A673 (cell line): ENCODE measurements at regions not wholly inside any gene's neighbourhood (a gene's known extent, or its start where the extent isn't known, plus 50 kb on each side); places are given as distances from the start of the nearest gene placed in this dataset.

Source experiments
- BruUV-seq: library from RNA; stranded (reverse); fragments of 400-500 nt; replicated peaks from 2 replicates; lab custom pipeline; 2021; lab: Mats Ljungman, UMichigan
- CTCF ChIA-PET: fragments of 300-600 bp; sonication (Branson Sonifier 250); formaldehyde crosslinking; loops from one replicate; lab custom pipeline; 2022; ENCODE audit warnings: antibody characterized with exemption; lab: Charles Lee
- POLR2A ChIA-PET: fragments of 300-600 bp; sonication (Branson Sonifier 250); formaldehyde crosslinking; loops from one replicate; lab custom pipeline; 2022; ENCODE audit warnings: antibody characterized with exemption; ENCODE audit not compliant: low non-redundant PET; lab: Charles Lee
- DNase-seq: peaks from one replicate; pipeline ENCODE4 v3.0.0-alpha.2; 2015; ENCODE audit warnings: low spot score
- H3K27ac ChIP-seq: fragments of 200-600 bp; sonication (generic); 2 replicates; pipeline ENCODE4 v1.5.1; 2016; ENCODE audit warnings: mixed run types, low read depth, mild to moderate bottlenecking, mixed read lengths, antibody characterized with exemption, low read length; ENCODE audit not compliant: poor library complexity, severe bottlenecking
- H3K27me3 ChIP-seq: fragments of 200-600 bp; sonication (generic); replicated peaks from 2 replicates; pipeline ENCODE4 v1.6.1; 2017; ENCODE audit warnings: mixed run types, low read depth, mild to moderate bottlenecking, mixed read lengths, antibody characterized with exemption, low read length; ENCODE audit not compliant: insufficient read depth, poor library complexity
- H3K36me3 ChIP-seq: fragments of 200-600 bp; sonication (generic); 2 replicates; pipeline ENCODE4 v1.6.1; 2016; ENCODE audit warnings: mixed run types, mild to moderate bottlenecking, mixed read lengths, antibody characterized with exemption, low read length; ENCODE audit not compliant: insufficient read depth, poor library complexity, severe bottlenecking
- H3K4me1 ChIP-seq: fragments of 200-600 bp; sonication (generic); 2 replicates; pipeline ENCODE4 v1.6.1; 2017; ENCODE audit warnings: mixed run types, mild to moderate bottlenecking, mixed read lengths, antibody characterized with exemption, low read length; ENCODE audit not compliant: insufficient read depth, poor library complexity, severe bottlenecking
- H3K4me3 ChIP-seq: fragments of 200-600 bp; sonication (generic); 2 replicates; pipeline ENCODE4 v1.5.1; 2016; ENCODE audit warnings: low read depth, mixed run types, mild to moderate bottlenecking, mixed read lengths, low read length; ENCODE audit not compliant: poor library complexity, severe bottlenecking
- H3K9me3 ChIP-seq: fragments of 200-600 bp; sonication (generic); 2 replicates; pipeline ENCODE4 v1.6.1; 2016; ENCODE audit warnings: mixed run types, low read depth, mild to moderate bottlenecking, mixed read lengths, antibody characterized with exemption, low read length; ENCODE audit not compliant: poor library complexity, severe bottlenecking
- CTCF ChIP-seq: fragments of 300-800, 200-600 bp; sonication (generic); conservative IDR thresholded peaks from 2 replicates; pipeline ENCODE4 v1.5.1; 2017; ENCODE audit warnings: low read depth, mild to moderate bottlenecking, antibody characterized with exemption, low read length, moderate library complexity, mixed read lengths
- EZH2 ChIP-seq: fragments of 200-600 bp; sonication (generic); IDR thresholded peaks from 2 replicates; pipeline ENCODE4 v1.6.1; 2017; ENCODE audit warnings: borderline replicate concordance, low read depth, mild to moderate bottlenecking, mixed read lengths, antibody characterized with exemption, low read length; ENCODE audit not compliant: poor library complexity, severe bottlenecking
- intact Hi-C: fragments of 100-400 bp; cut with micrococcal nuclease; formaldehyde crosslinking; loops from one replicate; pipeline ENCODE4 v1.10.0; 2022; ENCODE audit not compliant: unreplicated experiment

- TF ChIP-seq EZH2, result no peak
- ChIA-PET POLR2A (no interaction called here), CTCF (no interaction called here)
- no peak overlapping the region for H3K4me3 ChIP-seq
- no peaks in the 10 kb centered on the region for H3K4me1 ChIP-seq
- H3K27me3 ChIP-seq, result no peaks in the 10 kb centered on the region
- no peak for DNase-seq
- H3K27ac ChIP-seq, result no peak overlapping the region
- no TSS peak for BruUV-seq
- no peaks in the 10 kb centered on the region for H3K9me3 ChIP-seq
- intact Hi-C loops, result no loop called here
- H3K36me3 ChIP-seq, result no peaks in the 10 kb centered on the region
Measured at GRCh38 chr18:66105016-66105415, 354.2 kb downstream of the CDH7 start.

GRCh38 chr18:66103550-66103949 lies 352.7 kb downstream of the CDH7 start:
- no peak overlapping the region for H3K27ac ChIP-seq
- BruUV-seq, result no TSS peak
- H3K36me3 ChIP-seq, result no peaks in the 10 kb centered on the region
- DNase-seq, result no peak
- POLR2A ChIA-PET, result no interaction called here
- no peak overlapping the region for H3K4me3 ChIP-seq
- CTCF ChIA-PET, result no interaction called here
- no peaks in the 10 kb centered on the region for H3K27me3 ChIP-seq
- H3K4me1 ChIP-seq, result no peaks in the 10 kb centered on the region
- TF ChIP-seq EZH2, result no peak
- H3K9me3 ChIP-seq, result no peaks in the 10 kb centered on the region
- intact Hi-C loops, result no loop called here

GRCh38 chr18:66083078-66083477 lies 332.3 kb downstream of the CDH7 start:
- ChIA-PET POLR2A (no interaction called here), CTCF (no interaction called here)
- no peaks in the 10 kb centered on the region for H3K9me3 ChIP-seq
- H3K4me1 ChIP-seq, result peaks cover 11% of the 10 kb centered on the region
- H3K27ac ChIP-seq, result no peak overlapping the region
- no TSS peak for BruUV-seq
- intact Hi-C loops, result no loop called here
- no peak for TF ChIP-seq EZH2
- H3K36me3 ChIP-seq, result no peaks in the 10 kb centered on the region
- no peak for DNase-seq
- no peaks in the 10 kb centered on the region for H3K27me3 ChIP-seq
- H3K4me3 ChIP-seq, result no peak overlapping the region

GRCh38 chr18:66078925-66079800 lies 328.4 kb downstream of the CDH7 start:
- Histone ChIP-seq H3K4me1 (peaks cover 11% of the 10 kb centered on the region), H3K4me3 (no peak overlapping the region), H3K27ac (no peak overlapping the region), H3K36me3 (no peaks in the 10 kb centered on the region), H3K27me3 (no peaks in the 10 kb centered on the region), H3K9me3 (no peaks in the 10 kb centered on the region)
- intact Hi-C loops, result no loop called here
- no TSS peak for BruUV-seq
- ChIA-PET CTCF (no interaction called here), POLR2A (interaction anchor here (0.6 kb wide), 1 partner anchor 680 kb away, joined by 3 read pairs; no protein-coding TSS in a partner anchor)
- peak; percentile 7 for DNase-seq
- TF ChIP-seq EZH2, result no peak
- TF ChIP-seq CTCF, result no peak
